ENCODE measurements at regions not wholly inside any gene's neighbourhood (a gene's known extent, or its start where the extent isn't known, plus 50 kb on each side); places are given as distances from the start of the nearest gene placed in this dataset.

- TF ChIP-seq CTCF (IDR thresholded peaks at IDR 0.05), result no peak
- TF ChIP-seq POLR2A (IDR thresholded peaks at IDR 0.05; ENCODE audit: low read depth), result no peak
- no peak for TF ChIP-seq POLR2AphosphoS5 (IDR thresholded peaks at IDR 0.05)
- TF ChIP-seq EP300 (IDR thresholded peaks at IDR 0.05), result no peak
These were observed 248.0 kb upstream of the KLF4 start for GRCh38 chr9:107737610-107737986.
